ENCODE measurements at regions not wholly inside any gene's neighbourhood (a gene's known extent, or its start where the extent isn't known, plus 50 kb on each side); places are given as distances from the start of the nearest gene placed in this dataset.

DNA sequence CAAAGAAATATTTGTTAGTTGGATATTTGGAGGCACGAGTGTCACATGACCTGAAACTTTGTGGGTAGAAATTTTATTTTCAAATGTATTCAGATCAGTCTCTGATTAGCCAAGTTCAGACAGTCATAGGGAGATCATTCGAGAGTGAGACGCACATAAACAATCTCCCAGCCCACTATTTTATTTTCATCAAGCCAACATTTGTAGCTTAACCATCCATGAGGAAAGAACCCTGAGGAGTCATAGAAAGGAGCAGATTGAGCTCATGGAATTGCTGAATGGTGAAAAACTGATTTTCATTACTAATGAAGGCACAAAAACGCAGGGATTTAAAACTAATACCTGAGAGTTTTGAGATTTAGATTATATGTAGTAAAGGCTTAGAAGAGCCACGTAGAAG lies 548.7 kb downstream of the NSUN3 start:
- Histone ChIP-seq H3K27me3 (replicated peaks; ENCODE audit: control insufficient read depth, insufficient read depth, low read length) (no peaks in the 10 kb centered on the region), H3K9ac (ENCODE audit: low read length) (no peak overlapping the region), H3K9me3 (ENCODE audit: control insufficient read depth, low read length) (no peaks in the 10 kb centered on the region), H3K4me3 (ENCODE audit: low read length) (no peak overlapping the region), H3K4me1 (ENCODE audit: control insufficient read depth, insufficient read depth, low read length) (no peaks in the 10 kb centered on the region), H3K36me3 (ENCODE audit: control insufficient read depth, insufficient read depth, low read length, severe bottlenecking) (no peaks in the 10 kb centered on the region)
- DNase-seq (ENCODE audit: low read depth) = no peak

DNA sequence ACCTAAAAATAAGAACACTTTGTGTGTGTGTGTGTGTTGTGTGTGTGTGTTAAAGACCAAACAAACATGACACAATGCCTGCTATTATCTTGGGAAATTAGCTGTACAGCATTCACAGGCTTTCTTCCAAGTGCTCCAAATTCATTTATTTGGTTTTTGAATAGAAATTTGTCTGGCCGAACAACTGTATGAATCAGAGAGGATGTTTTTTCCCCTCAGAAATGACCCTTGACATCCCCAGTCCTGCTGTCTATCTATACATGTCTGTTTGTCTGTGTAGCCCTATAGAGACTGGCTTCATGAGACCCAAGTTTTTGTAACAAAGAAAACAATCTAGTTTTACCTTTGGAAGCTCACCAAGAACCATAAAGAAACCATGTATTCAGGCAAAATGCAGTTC lies 549.8 kb downstream of the NSUN3 start:
- no peaks in the 10 kb centered on the region for H3K27me3 ChIP-seq (replicated peaks; ENCODE audit: control insufficient read depth, insufficient read depth, low read length)
- H3K4me1 ChIP-seq (ENCODE audit: control insufficient read depth, insufficient read depth, low read length) = no peaks in the 10 kb centered on the region
- H3K9me3 ChIP-seq (ENCODE audit: control insufficient read depth, low read length) = no peaks in the 10 kb centered on the region
- no peak overlapping the region for H3K9ac ChIP-seq (ENCODE audit: low read length)
- no peaks in the 10 kb centered on the region for H3K36me3 ChIP-seq (ENCODE audit: control insufficient read depth, insufficient read depth, low read length, severe bottlenecking)
- no peak for DNase-seq (ENCODE audit: low read depth)
- H3K4me3 ChIP-seq (ENCODE audit: low read length) = no peak overlapping the region

DNA sequence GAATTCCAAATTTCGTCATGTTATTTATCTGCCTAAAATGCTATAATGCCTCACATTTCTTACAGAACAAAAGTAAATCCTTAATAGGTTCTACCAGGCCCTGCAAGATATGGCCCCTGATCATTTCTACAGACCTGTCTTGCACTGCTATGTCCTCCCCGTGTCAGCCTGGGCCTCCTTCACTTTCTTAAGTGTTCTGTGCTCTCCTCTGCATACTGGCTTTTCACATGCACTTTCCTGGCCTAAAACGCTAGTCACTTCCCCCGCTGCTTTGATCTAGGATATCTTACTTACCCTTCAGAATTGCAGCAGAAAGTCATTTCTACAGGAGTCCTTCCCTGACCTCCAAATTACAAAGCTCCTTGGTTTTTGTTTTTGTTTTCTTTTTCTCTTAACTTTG lies 551.3 kb downstream of the NSUN3 start:
- no peak overlapping the region for H3K9ac ChIP-seq (ENCODE audit: low read length)
- H3K4me3 ChIP-seq (ENCODE audit: low read length) = no peak overlapping the region
- H3K36me3 ChIP-seq (ENCODE audit: control insufficient read depth, insufficient read depth, low read length, severe bottlenecking) = no peaks in the 10 kb centered on the region
- no peak for DNase-seq (ENCODE audit: low read depth)
- no peaks in the 10 kb centered on the region for H3K9me3 ChIP-seq (ENCODE audit: control insufficient read depth, low read length)
- no peaks in the 10 kb centered on the region for H3K4me1 ChIP-seq (ENCODE audit: control insufficient read depth, insufficient read depth, low read length)
- H3K27me3 ChIP-seq (replicated peaks; ENCODE audit: control insufficient read depth, insufficient read depth, low read length) = no peaks in the 10 kb centered on the region

DNA sequence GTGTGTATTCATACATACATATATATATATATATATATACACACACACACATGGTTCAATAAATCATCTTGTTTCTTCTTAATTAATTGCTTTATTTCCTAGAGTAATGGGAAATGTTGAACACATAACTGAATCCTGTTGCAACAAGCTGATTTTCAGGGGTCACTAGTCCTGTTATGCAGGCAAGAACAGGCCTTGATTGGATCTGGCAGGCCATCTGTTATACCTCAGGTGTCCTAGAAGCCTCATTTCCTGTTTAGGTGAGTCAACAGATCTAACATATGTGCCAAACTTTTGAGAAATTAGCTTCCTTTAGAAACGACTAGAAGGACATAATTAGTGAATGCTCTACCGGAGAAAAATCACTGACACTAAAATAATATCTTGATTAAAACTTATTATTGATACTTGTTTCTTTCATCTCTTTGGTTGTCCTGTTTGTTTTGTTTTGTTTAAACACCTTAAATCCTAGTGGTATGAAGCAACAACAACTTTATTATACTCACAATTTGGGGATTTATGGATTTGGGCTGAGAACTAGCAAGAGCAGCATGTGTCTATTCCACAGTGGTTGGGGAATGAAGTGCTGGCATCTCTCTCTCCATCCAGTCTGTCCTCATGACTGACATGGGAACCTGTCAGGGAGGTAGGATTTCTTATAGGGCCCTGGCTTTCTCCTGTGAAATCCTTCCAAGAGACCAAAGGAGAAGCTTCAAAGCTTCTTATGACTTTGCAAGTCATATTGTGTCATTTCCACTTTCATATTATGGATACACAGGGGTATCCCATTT lies 552.6 kb downstream of the NSUN3 start:
- Histone ChIP-seq H3K9ac (ENCODE audit: low read length) (no peak overlapping the region), H3K4me3 (ENCODE audit: low read length) (no peak overlapping the region), H3K27me3 (replicated peaks; ENCODE audit: control insufficient read depth, insufficient read depth, low read length) (no peaks in the 10 kb centered on the region), H3K36me3 (ENCODE audit: control insufficient read depth, insufficient read depth, low read length, severe bottlenecking) (no peaks in the 10 kb centered on the region), H3K4me1 (ENCODE audit: control insufficient read depth, insufficient read depth, low read length) (no peaks in the 10 kb centered on the region), H3K9me3 (ENCODE audit: control insufficient read depth, low read length) (no peaks in the 10 kb centered on the region)
- DNase-seq (ENCODE audit: low read depth) = no peak

DNA sequence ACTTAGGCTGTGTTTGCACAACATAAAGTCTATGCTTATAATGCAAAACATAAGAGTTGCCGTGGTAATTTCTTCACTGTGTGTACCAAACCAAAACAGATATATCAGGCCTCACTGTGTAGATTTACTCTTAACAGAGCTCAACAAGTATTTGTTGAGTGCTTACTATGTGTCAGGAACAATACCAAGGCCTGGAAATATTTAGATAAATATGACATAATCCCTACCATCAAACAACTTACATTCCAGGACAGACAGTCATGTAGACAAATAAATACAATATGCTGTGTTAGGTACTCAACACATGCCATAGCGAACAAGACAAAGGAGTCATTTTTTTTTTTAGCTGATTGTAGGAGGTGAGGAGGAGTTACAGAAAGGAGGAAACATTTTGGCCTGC lies 554.0 kb downstream of the NSUN3 start:
- Histone ChIP-seq H3K4me3 (ENCODE audit: low read length) (no peak overlapping the region), H3K9me3 (ENCODE audit: control insufficient read depth, low read length) (no peaks in the 10 kb centered on the region), H3K36me3 (ENCODE audit: control insufficient read depth, insufficient read depth, low read length, severe bottlenecking) (no peaks in the 10 kb centered on the region), H3K4me1 (ENCODE audit: control insufficient read depth, insufficient read depth, low read length) (no peaks in the 10 kb centered on the region), H3K9ac (ENCODE audit: low read length) (no peak overlapping the region), H3K27me3 (replicated peaks; ENCODE audit: control insufficient read depth, insufficient read depth, low read length) (no peaks in the 10 kb centered on the region)
- no peak for DNase-seq (ENCODE audit: low read depth)

DNA sequence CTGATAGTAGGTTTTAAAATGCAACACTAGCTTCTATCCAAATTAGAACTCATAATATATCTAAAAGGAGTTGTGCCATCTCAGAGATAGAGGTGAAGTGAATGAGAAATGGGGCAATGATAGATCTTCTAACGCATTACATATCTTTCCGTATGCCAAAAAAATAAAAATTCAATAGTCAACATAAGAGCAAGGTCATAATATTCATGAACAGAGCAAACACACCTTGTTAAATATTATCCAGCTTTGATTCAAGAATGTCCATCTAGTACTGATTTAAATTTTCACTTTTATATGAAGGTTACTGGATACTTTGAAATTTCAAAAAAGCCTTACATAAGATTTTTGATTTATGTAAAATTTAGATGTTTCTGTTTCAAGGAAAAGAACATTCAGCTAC lies 554.5 kb downstream of the NSUN3 start:
- DNase-seq (ENCODE audit: low read depth) = no peak
- H3K36me3 ChIP-seq (ENCODE audit: control insufficient read depth, insufficient read depth, low read length, severe bottlenecking) = no peaks in the 10 kb centered on the region
- H3K4me1 ChIP-seq (ENCODE audit: control insufficient read depth, insufficient read depth, low read length) = no peaks in the 10 kb centered on the region
- H3K9ac ChIP-seq (ENCODE audit: low read length) = no peak overlapping the region
- no peaks in the 10 kb centered on the region for H3K9me3 ChIP-seq (ENCODE audit: control insufficient read depth, low read length)
- H3K4me3 ChIP-seq (ENCODE audit: low read length) = no peak overlapping the region
- no peaks in the 10 kb centered on the region for H3K27me3 ChIP-seq (replicated peaks; ENCODE audit: control insufficient read depth, insufficient read depth, low read length)

DNA sequence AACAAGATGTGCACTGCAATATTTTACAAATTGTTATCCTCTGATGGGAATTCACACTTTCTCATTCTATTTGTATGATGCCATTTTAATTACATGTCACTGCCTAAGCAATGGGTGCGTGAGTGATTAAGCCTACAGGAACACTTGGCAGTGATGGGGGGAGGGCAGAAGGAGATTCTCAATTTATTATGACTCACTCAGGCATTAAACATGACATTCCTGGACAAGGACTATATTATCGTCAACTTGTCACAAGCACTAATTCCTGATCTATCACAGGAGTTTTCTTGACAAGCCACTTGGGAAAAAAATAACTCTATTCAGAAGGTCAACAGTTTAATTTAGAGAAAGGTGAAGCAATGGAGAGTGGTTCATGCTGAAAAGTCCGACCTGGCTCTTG lies 556.8 kb downstream of the NSUN3 start:
- H3K4me3 ChIP-seq (ENCODE audit: low read length) = no peak overlapping the region
- H3K36me3 ChIP-seq (ENCODE audit: control insufficient read depth, insufficient read depth, low read length, severe bottlenecking) = no peaks in the 10 kb centered on the region
- H3K27me3 ChIP-seq (replicated peaks; ENCODE audit: control insufficient read depth, insufficient read depth, low read length) = no peaks in the 10 kb centered on the region
- no peaks in the 10 kb centered on the region for H3K4me1 ChIP-seq (ENCODE audit: control insufficient read depth, insufficient read depth, low read length)
- no peak for DNase-seq (ENCODE audit: low read depth)
- H3K9me3 ChIP-seq (ENCODE audit: control insufficient read depth, low read length) = no peaks in the 10 kb centered on the region
- no peak overlapping the region for H3K9ac ChIP-seq (ENCODE audit: low read length)

DNA sequence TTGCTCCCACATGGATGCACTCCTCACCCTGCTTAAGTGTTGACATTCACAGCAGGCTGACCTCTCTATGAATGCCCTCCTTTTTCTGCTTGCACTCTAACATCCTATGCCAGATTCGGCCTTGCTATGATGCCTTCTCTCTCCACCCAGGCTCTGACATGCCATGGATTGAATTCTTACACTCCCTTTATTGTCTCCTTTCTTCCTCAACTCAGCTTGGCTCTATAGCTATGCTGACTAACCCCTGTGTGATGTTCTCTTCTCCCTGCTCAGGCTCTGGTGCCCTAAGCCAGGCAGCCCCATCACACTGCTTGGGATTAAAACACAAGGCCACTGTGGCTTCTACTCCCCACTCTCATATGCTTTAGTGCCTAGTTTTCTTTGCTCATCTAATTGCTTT lies 563.7 kb downstream of the NSUN3 start:
- no peaks in the 10 kb centered on the region for H3K36me3 ChIP-seq (ENCODE audit: control insufficient read depth, insufficient read depth, low read length, severe bottlenecking)
- H3K9ac ChIP-seq (ENCODE audit: low read length) = no peak overlapping the region
- no peak for DNase-seq (ENCODE audit: low read depth)
- H3K27me3 ChIP-seq (replicated peaks; ENCODE audit: control insufficient read depth, insufficient read depth, low read length) = no peaks in the 10 kb centered on the region
- H3K9me3 ChIP-seq (ENCODE audit: control insufficient read depth, low read length) = no peaks in the 10 kb centered on the region
- H3K4me3 ChIP-seq (ENCODE audit: low read length) = no peak overlapping the region
- H3K4me1 ChIP-seq (ENCODE audit: control insufficient read depth, insufficient read depth, low read length) = no peaks in the 10 kb centered on the region

DNA sequence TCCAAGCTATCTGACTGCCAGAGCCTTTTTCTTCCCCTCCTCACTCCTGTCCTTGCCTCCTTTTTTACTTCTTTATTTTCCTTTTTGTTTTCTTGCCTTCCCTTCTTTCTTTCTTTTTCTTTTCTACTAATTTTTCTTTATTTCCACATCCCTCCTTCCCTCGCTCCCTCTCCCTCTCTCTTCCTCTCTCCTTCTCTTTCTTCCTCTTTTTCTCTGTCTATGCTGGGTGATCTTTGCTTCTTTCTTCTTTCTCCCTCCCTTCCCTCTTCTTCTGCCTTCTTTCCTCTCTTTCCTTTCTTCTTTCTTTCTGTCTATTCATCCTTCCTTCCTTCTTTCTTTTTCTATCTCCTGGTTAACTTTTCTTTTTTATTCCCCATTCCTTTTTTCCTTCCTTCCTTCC lies 564.8 kb downstream of the NSUN3 start:
- no peak overlapping the region for H3K9ac ChIP-seq (ENCODE audit: low read length)
- no peaks in the 10 kb centered on the region for H3K27me3 ChIP-seq (replicated peaks; ENCODE audit: control insufficient read depth, insufficient read depth, low read length)
- H3K4me1 ChIP-seq (ENCODE audit: control insufficient read depth, insufficient read depth, low read length) = no peaks in the 10 kb centered on the region
- no peaks in the 10 kb centered on the region for H3K36me3 ChIP-seq (ENCODE audit: control insufficient read depth, insufficient read depth, low read length, severe bottlenecking)
- no peaks in the 10 kb centered on the region for H3K9me3 ChIP-seq (ENCODE audit: control insufficient read depth, low read length)
- DNase-seq (ENCODE audit: low read depth) = no peak
- H3K4me3 ChIP-seq (ENCODE audit: low read length) = no peak overlapping the region

DNA sequence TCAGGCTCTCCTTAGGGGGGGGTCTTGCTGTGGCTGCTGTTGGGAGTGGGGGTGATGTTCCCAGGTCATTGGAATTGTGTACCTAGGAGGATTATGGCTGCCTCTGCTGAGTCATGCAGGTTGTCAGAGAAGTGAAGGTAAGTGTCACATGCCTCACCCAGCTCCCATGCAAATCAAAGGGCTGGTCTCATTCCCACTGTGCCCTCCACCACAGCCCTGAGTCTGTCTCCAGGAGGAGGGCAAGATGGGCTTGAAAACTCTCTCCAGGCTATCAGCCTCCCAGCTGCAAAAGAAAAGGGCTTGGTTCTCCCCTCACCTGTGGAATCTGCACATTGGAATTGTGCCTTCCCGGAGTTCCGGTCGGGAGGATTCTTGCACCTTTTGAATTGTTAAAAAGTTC lies 580.5 kb downstream of the NSUN3 start:
- DNase-seq (ENCODE audit: low read depth) = no peak
- H3K4me1 ChIP-seq (ENCODE audit: control insufficient read depth, insufficient read depth, low read length) = no peaks in the 10 kb centered on the region
- no peak overlapping the region for H3K9ac ChIP-seq (ENCODE audit: low read length)
- H3K27me3 ChIP-seq (replicated peaks; ENCODE audit: control insufficient read depth, insufficient read depth, low read length) = no peaks in the 10 kb centered on the region
- no peaks in the 10 kb centered on the region for H3K36me3 ChIP-seq (ENCODE audit: control insufficient read depth, insufficient read depth, low read length, severe bottlenecking)
- H3K4me3 ChIP-seq (ENCODE audit: low read length) = no peak overlapping the region
- no peaks in the 10 kb centered on the region for H3K9me3 ChIP-seq (ENCODE audit: control insufficient read depth, low read length)

DNA sequence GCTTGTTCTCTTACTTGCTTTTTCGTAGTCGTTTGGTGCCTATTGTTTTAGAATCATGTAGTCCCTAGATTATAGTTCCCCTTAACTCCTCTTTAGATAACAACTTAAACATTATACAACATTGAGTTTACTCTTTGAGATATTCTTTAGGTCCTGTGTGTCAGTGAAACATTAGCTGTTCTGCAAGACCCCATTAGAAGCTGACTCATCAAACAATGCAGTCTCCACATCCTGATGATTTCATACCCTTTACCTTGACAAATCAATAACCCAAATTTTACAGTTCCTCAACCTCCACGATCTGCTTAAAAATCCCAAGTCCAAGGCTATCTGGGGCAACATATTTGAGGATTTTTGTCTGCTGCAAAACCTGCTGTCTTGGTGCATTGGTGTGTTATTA lies 582.9 kb downstream of the NSUN3 start:
- H3K9ac ChIP-seq (ENCODE audit: low read length) = no peak overlapping the region
- DNase-seq (ENCODE audit: low read depth) = no peak
- no peaks in the 10 kb centered on the region for H3K27me3 ChIP-seq (replicated peaks; ENCODE audit: control insufficient read depth, insufficient read depth, low read length)
- H3K4me3 ChIP-seq (ENCODE audit: low read length) = no peak overlapping the region
- no peaks in the 10 kb centered on the region for H3K9me3 ChIP-seq (ENCODE audit: control insufficient read depth, low read length)
- no peaks in the 10 kb centered on the region for H3K36me3 ChIP-seq (ENCODE audit: control insufficient read depth, insufficient read depth, low read length, severe bottlenecking)
- no peaks in the 10 kb centered on the region for H3K4me1 ChIP-seq (ENCODE audit: control insufficient read depth, insufficient read depth, low read length)

DNA sequence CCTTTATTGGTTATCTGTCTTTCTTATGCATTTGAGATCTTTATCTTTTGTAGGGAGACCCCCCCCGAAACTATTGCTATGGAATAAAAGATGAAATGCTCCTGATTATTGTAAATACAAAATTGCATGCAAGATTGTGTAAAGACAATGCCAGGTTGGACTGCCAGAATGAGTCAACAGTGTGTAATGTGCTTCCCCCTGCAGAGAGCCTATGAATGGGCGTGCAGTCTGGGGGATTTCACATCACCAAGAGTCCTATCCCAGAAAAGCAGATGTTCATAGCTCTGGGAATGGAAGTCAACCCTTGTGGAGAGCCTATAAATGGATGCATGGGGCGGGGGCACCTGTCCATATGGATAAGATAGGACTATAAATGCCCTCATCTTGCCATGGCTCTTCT lies 584.3 kb downstream of the NSUN3 start:
- Histone ChIP-seq H3K9me3 (ENCODE audit: control insufficient read depth, low read length) (no peaks in the 10 kb centered on the region), H3K36me3 (ENCODE audit: control insufficient read depth, insufficient read depth, low read length, severe bottlenecking) (no peaks in the 10 kb centered on the region), H3K9ac (ENCODE audit: low read length) (no peak overlapping the region), H3K27me3 (replicated peaks; ENCODE audit: control insufficient read depth, insufficient read depth, low read length) (no peaks in the 10 kb centered on the region), H3K4me1 (ENCODE audit: control insufficient read depth, insufficient read depth, low read length) (no peaks in the 10 kb centered on the region), H3K4me3 (ENCODE audit: low read length) (no peak overlapping the region)
- DNase-seq (ENCODE audit: low read depth) = no peak

Data from adipocyte (in vitro differentiated cells).